COR-L47 (cell line): ENCODE measurements at regions not wholly inside any gene's neighbourhood (a gene's known extent, or its start where the extent isn't known, plus 50 kb on each side); places are given as distances from the start of the nearest gene placed in this dataset.
A peak's percentile ranks its signal among the peaks of the same experiment; 100 is the strongest.
"Not testable (repeated sequence)": the region's sequence is repeated elsewhere in the genome, so short reads cannot be mapped to it uniquely, and the experiment has no call there.

Experiments
- DNase-seq: peaks from one replicate; lab custom pipeline; 2025; lab: John Stamatoyannopoulos, UW

- peak; percentile 13 for DNase-seq
Observed at GRCh38 chr13:103525530-103525929, 459.3 kb upstream of the SLC10A2 start.

GRCh38 chr13:103523858-103524257 lies 457.6 kb upstream of the SLC10A2 start:
- DNase-seq: no peak

- DNase-seq: no peak
Observed at GRCh38 chr13:103521532-103521931, 455.3 kb upstream of the SLC10A2 start.

DNA sequence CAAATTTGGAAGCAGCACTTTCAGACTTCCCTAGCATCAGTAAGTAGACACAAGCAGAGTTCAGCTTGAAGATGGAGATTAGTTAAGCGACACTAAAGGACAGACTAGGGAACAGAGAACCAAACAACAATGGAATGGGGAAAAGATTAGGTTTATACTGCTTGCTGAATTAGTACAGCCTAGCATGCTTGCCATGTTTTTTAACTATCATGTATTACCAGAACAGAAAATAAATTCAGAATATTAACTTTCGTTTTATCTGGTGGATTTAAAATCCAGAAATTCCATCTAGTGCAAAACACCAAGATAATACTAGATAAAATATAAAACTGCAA lies 451.5 kb upstream of the SLC10A2 start:
- no peak for DNase-seq

- no peak for DNase-seq
Observed at GRCh38 chr13:103517066-103517767, 451.0 kb upstream of the SLC10A2 start.

- no peak for DNase-seq
Observed at GRCh38 chr13:103516015-103516795, 450.0 kb upstream of the SLC10A2 start.

DNA sequence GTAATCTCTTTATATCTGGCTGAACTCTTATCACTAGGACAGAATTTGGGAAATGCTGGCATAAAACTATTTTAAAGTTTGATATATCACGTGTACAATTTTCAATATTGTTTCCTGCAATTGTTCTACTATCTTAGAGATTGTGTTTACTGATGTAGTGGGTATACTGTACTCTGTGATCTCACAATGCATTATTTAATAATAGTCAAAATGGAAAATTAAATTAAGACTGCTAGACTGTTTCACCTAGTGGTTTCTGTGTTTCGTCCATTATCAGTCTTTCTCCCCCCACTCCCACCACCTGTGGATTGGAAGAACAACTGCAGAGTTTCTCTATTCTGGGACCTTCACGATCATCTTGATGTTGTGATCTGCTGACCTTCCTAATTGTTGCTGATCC lies 449.2 kb upstream of the SLC10A2 start:
- DNase-seq: no peak

- DNase-seq: no peak
Observed at GRCh38 chr13:103514619-103515018, 448.4 kb upstream of the SLC10A2 start.

DNA sequence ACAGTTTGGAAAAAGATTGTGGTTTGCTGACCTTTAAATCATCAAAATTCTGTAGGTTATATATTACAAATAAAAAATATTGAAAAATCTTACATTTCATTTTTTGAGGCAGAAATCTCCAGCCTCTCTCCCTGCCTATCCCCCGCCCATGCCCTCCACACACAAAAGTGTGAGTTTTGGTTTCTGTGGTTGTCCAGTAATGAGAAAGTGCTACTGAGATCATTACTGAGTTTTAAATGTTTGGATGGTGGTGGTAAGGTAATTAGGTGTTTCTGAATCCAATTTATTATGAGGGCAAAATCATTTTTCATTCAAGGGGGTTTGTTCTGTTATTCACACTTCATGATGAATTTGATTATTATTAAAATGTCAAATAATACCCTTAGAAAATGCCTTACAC lies 448.0 kb upstream of the SLC10A2 start:
- no peak for DNase-seq

- DNase-seq: no peak
Observed at GRCh38 chr13:103510007-103510535, 443.9 kb upstream of the SLC10A2 start.

GRCh38 chr13:103497404-103497803 lies 431.2 kb upstream of the SLC10A2 start:
- DNase-seq: no peak

DNA sequence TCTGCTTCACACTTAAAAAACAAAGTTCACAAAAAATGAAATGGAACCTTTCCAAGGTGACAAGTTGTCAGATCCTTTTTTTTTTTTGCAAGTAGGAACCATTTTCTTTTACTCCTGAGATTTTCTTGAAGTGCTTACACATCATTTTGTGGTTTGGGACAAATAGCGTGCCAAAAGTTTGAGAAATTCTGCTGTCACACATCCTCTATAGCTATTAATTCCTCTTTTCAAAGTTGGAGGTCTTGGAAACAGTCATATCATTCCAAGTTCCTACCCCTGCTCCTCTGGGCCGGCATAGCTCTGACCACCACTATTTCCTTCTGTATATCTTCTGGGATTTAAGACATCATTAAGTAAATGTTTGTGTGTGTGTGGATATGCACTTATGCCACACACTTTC lies 421.6 kb upstream of the SLC10A2 start:
- no peak for DNase-seq

- DNase-seq: no peak
Observed at GRCh38 chr13:103473081-103473480, 406.9 kb upstream of the SLC10A2 start.

- DNase-seq: no peak
Observed at GRCh38 chr13:103471896-103472295, 405.7 kb upstream of the SLC10A2 start.

DNA sequence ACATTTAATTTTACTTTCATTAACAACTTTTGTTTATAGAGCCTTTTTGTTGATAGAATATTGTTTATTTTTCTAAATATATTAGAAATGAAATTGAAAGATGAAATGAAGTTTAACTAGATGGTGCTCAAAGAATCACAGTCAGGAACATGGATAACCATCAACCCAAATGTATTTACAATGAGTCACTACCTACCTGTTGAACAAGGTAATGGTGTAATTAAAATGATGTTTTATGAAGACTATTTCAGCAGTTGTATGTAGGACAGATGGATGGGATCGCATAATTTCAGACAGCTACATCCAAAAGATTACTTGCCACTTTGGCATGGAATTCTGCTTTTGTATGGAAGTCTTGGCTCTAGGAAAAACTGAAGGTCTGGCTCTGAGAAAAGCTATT lies 403.6 kb upstream of the SLC10A2 start:
- DNase-seq: no peak

GRCh38 chr13:103466761-103467160 lies 400.5 kb upstream of the SLC10A2 start:
- no peak for DNase-seq

- DNase-seq: not testable (repeated sequence)
Observed at GRCh38 chr13:103460246-103460645, 394.0 kb upstream of the SLC10A2 start.

GRCh38 chr13:103457050-103457449 lies 390.8 kb upstream of the SLC10A2 start:
- DNase-seq: not testable (repeated sequence)

- DNase-seq: peak; percentile 73
Observed at GRCh38 chr13:103451656-103452055, 385.4 kb upstream of the SLC10A2 start.

GRCh38 chr13:103443604-103444003 lies 377.4 kb upstream of the SLC10A2 start:
- no peak for DNase-seq

DNA sequence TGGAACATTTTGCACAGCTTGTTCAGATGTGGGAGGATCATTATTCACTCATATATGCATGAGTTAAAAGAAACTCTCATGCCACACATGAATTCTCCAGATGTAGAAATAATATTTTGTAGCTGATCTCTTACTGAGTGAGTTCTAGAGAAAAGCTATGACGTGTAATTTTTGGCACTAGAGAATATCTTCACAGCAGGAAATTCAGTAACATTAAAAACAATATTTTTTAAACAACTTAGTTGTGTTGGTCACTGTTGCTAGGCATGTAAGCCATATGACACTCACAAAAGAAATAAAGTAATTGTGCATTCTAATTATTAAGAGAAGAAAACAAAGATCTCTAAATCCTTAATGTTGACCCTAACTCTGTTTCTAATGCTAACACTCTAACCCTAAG lies 371.4 kb upstream of the SLC10A2 start:
- DNase-seq: no peak

- DNase-seq: no peak
Observed at GRCh38 chr13:103436057-103436654, 369.9 kb upstream of the SLC10A2 start.

- DNase-seq: peak; percentile 14
Observed at GRCh38 chr13:103431856-103432255, 365.6 kb upstream of the SLC10A2 start.
